GM21390 (cell line): ENCODE measurements at regions not wholly inside any gene's neighbourhood (a gene's known extent, or its start where the extent isn't known, plus 50 kb on each side); places are given as distances from the start of the nearest gene placed in this dataset.

ENCODE experiments used
- ATAC-seq: cut with Tn5 transposase; IDR thresholded peaks from one replicate; pipeline ENCODE4 v1.9.1; 2021; ENCODE audit not compliant: unreplicated experiment

DNA sequence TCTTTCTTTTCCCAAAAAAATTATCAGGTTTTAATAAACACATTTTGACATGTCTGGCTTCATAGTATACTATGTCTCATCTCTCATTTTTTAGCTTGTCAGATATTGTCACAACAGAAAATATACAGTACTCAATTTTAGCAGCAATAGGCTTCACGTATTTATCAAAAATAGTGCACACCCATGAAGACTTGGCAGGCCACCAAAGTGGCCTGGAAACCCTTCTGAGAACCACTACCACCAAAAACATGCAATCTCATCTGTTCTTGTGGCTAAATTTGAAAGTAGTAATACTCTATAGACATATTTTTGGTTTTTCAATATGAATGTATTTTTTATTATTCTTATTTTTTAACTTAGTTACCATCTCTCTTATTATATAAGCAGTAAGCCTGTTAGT lies 1094.5 kb upstream of the LRRN3 start:
- ATAC-seq = no peak

DNA sequence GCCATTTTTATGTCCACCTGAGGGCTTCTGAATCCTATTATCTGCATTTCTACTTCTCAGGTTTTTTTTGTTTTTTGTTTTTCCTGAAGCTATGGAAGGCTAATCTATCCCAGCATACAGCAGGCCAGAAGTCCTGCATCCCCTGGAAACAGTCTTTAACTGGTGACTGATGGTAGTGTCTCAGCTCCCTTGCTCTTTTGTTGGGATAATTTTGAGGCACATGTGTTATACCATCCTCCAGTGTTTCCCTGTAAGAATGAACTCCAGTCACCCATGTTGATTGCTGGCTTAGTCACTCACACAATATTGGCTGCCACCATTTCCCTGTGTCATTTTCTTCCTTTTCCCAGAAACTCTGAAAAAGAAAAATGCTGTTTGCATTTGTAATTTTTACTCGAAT lies 1094.0 kb upstream of the LRRN3 start:
- ATAC-seq = no peak

DNA sequence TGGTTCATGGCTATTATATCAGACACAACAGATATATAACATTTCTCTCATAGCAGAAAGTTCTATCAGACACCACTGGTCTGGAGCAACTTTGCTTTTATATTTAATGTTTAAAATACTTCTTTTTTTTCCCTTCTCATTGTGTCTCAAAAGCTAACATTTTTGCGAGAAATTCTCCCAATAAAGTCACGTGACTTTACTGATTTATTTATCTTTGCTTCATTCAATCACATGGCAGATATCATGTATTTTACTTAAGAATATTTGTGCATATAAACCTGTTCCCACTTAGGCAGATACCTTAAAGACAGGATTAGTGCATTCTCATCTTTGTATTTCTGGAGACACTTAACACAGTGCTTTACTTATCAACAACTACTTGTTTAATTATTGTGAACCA lies 1093.1 kb upstream of the LRRN3 start:
- ATAC-seq = no peak

DNA sequence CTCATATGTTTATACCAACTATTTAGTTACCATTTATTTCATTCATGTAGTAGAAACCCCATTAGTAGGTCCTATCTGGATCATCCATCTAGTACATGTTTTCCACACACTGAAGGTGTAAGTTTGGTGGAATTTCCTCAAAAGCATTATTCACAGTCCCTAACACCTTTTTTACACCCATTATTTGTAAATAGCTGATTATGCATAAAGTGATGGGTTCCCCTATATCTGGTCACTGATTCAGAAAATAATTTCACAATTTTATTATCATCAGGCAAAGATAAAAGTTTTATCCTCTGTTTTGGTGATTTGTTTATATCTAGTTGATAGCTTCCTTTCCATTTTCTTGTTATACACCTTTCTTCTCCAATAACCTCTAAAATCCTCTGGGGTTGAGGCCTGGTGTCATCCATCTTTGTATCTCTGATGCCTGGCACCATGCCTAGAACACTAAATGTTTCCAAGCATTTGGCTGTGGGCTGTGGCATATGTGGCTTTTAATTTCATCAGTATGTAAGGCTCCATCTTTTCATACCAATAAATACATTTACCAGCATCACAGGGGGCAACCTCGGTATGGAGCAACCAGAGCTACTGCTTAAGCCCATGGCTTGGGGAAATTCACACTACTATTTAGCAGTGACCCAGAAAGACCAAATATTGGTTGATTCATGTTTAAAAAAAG lies 1089.5 kb upstream of the LRRN3 start:
- no peak for ATAC-seq

DNA sequence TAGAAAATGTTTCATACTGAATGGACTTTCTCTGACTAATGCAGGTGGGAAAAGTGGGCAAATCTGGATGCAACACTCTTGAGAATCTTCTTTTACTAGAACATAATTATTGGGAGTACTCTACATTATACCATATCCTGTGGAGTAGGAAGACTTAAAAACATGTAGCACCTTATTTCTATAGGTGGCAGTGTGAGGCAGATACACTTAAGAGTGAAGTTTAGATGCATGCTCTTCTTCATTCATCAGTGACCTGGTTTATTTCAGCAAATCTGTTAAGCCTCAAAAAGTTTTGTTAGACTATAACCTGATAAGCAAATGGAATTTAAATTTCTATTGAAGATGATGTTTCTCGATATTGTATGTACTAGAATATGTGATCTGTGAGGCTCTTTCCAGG lies 1087.1 kb upstream of the LRRN3 start:
- no peak for ATAC-seq

DNA sequence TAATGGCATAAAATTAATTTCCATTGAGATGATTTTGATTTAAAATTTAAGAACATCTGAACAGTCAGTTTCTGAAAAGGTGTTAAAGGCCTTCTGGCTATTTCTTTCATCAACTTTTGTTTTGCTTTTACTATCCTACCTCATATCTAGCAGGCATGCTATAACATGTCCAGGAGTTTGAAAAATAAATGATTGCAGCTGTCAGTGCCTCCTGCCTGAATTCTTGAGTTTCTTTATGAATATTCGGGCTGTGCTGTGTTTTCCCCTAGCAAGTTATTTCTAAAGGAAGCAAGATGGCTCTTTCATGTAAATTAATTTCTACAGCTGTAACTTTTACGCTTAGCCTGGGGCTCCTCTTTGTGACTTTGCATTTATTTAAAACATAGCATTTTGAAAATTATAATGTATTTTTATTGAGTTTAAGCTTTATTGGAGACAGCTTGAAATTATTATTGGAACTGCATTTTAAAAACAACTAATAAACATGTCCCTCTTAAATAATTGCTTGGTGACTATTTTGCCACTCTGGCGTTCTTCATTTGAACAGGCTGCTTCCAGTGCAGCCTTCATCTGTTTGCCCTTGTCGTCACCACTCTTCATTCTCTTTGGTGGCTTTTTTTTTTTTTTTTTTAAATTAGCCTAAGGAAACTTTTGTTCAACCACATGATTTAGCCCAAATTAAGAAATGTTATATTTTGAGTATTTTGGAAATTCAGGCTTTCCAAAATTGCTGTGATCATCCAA lies 1083.4 kb upstream of the LRRN3 start:
- ATAC-seq = no peak

DNA sequence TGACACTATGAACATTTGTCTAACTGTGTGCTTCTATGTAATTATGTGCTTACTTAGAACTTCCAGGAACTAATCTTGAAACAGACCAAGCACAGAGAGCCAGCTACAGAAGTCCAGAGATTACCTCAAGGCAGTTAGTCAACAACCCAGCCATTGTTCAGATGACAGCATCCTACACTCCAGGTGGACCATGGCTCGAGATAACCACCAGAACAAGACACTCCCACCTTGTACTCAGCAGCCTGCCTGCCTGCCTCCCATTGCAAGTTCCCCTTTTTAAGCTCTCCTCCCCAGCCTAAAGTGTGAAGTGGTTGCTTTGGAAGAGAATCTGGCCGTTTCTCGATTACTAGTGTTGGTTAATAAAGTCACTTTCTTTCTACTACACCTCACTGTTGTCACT lies 1080.6 kb upstream of the LRRN3 start:
- no peak for ATAC-seq

GRCh38 chr7:110017405-110017804 lies 1073.5 kb upstream of the LRRN3 start:
- no peak for ATAC-seq

DNA sequence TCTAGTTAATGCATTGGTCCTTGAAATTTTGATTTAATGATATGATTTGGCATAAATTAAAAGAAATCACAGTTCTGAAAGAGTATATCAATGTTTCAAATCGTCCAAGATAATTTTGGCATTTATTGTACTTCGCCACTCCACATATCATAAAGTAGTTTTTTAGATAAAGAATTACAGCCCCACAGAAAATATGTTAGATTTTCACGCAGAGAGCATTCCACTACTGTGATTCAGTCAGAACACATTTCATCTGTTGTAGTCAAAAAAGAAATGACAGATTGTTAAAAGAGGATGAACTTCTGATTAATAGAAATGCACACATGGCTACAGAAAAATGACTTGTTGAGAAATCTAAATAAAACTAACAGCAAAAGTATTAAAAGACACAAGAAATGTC lies 1063.5 kb upstream of the LRRN3 start:
- ATAC-seq = no peak

- ATAC-seq = no peak
Observed at GRCh38 chr7:110043519-110043918, 1047.4 kb upstream of the LRRN3 start.

DNA sequence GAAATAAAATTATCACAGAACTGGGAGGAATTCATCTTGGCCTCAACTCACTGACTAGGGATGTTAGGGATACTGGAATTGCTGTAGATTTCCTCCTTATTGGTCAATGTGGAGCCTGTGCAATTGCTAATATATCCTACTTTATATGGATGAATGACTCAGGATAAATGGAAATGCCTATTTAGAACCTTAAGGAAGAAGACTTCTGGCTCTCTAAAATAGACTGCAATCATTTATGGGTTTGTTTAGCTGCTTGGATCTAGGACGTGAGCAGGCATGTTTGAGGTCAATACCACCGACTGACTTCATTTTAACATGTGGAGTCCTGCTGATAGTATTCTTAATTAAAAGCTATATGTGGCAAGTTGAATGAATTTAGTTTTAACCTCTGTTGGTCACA lies 1040.1 kb upstream of the LRRN3 start:
- ATAC-seq = no peak

- ATAC-seq = no peak
Observed at GRCh38 chr7:110051372-110051771, 1039.6 kb upstream of the LRRN3 start.

DNA sequence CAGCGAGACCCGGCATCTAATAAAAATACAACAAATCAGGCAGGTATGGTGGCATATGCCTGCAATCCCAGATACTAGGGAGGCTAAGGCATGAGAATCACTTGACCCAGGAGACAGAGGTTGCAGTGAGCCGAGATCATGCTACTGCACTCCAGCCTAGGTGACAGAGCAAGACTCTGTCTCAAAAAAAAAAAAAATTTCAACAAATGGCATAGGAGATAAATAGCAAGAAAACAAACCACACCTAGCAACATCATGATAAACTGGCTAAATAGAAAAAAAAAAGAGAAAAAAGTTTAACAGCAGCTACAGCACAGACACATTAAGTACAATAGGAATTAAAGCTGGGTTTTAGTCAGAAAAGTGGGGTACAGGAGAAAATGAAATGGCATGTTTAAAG lies 1034.6 kb upstream of the LRRN3 start:
- no peak for ATAC-seq

GRCh38 chr7:110058401-110058800 lies 1032.5 kb upstream of the LRRN3 start:
- ATAC-seq = no peak

DNA sequence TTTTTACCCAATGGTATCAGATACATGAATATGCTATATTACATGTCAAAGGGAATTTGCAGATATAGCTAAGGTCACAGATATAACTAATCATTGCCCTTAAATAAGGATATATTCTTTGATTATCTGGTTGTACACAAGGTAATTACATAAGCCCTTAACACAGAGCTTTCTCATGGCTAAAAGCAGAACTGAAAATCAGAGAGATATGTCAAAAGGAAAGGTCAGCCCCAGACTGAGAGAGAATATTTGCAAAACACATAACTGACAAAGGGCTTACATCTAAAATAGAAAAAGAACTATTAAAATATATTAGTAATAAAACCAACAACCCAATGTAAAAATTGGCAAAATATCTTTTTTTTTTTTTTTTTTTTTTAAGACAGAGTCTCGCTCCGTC lies 1029.5 kb upstream of the LRRN3 start:
- peak; percentile 77 for ATAC-seq

- no peak for ATAC-seq
Observed at GRCh38 chr7:110065121-110065520, 1025.8 kb upstream of the LRRN3 start.

DNA sequence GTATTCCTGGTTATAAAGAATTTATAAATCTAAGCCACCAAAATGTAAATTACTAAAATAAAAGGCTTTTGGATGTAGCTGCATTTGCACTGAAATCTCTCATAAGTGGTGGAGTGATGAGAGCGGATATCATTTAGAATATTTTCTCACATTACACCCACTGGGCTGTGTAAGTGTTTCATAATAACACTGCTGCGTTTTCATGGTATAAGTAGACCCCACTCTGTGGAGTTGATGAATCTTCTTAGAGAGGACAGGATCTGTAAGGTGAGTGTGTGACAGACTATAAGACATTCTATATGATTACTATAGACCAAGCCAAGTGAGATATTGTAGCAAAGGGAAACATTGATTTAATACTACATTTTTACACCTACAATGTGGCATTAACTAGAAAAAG lies 1024.1 kb upstream of the LRRN3 start:
- no peak for ATAC-seq

DNA sequence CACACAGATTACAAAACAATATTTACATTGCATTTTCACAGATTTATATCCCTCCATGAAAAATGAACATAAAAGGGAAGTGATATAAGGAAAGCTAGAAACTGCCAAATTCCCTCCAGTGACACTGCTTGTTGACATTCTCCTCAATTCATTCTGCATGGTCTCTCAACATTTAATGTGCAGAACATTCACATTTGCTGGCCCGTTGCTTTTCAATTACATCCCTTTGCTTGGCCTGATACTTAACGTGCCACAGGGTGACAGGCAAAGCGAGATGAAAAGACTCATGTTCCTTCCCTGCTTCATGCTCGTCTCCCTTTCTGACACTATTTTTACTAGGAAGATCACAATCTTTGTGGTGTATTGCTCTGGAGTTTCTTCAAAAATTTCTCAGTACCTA lies 1019.7 kb upstream of the LRRN3 start:
- ATAC-seq = no peak

GRCh38 chr7:110075450-110075849 lies 1015.5 kb upstream of the LRRN3 start:
- ATAC-seq = no peak

DNA sequence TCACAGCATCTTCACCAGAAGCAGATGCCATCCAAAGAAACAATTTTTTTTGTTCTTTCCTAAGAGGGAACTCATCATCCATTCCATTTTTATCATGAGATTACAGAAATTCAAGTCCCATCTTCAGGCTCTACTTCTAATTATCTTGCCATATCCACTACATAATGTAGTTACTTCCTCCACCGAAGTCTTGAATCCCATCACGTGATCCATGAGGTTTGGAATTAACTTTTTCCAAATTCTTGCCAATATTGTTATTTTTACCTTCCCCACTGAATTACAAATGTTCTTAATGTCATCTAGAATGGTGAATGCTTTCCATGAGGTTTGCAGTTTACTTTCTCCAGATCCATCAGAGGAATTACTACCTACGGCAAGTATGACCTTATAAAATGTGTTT lies 1014.7 kb upstream of the LRRN3 start:
- ATAC-seq = no peak

DNA sequence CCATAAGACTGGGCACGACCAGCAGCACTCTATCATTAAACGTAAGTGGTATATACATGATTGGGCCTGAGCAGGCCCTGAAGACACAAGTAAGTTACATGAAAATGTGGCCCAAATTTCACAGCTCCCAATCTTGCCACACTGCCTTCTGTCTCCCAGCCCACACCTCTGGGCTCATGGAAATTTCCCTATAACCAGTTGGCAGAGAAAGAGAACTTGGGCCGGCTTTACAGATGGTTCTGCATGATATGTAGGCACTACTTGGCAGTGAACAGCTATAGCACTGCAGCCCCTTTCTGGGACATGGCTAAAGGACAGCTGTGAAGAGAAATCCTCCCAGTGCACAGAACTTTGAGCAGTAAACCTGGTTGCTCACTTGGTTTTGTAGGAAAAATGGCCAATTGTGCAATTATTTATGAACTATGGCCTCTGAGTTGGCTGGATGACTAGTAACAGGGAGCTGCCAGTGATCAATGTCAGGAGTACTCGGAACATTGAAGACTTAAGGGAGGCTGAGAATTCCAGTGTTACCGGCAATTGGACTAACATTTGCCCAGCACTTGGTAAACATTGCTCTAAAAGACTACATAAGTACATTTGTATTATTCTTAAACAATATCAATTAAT lies 1006.6 kb upstream of the LRRN3 start:
- no peak for ATAC-seq

DNA sequence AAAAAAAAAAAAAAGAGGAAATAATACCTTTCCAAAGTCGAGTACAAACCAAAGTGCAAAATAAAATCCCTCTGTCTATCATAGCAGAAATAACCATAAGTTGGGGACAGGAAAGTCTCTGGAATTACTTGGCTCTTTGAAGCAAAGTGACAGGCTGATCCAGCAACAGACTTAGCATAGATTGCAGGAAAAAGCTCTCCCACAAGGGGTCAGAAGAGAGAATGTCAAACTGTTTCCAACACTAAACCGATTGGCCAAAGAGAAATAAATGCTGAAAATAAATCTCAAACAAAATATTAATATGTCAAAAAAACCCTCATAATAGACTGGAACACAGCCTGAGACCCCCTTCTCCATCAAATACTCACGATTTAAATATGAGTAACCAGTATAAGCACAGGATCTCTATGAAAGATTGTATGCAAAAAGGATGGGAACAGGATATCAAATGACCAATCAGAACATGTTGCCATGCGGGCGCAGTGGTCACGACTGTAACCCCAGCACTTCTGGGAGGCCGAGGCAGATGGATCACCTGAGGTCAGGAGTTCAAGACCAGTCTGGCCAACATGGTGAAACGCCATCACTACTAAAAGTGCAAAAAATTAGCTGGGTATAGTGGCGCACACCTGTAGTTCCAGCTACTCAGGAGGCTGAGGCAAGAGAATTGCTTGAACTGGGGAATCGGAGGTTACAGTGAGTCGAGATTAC lies 1000.7 kb upstream of the LRRN3 start:
- no peak for ATAC-seq
